SK-N-DZ (cell line): ENCODE measurements at regions not wholly inside any gene's neighbourhood (a gene's known extent, or its start where the extent isn't known, plus 50 kb on each side); places are given as distances from the start of the nearest gene placed in this dataset.

Experiments used
- small RNA-seq, 2 experiments: library from RNA; depleted of rRNA; stranded (forward); fragments of <200 nt; gene quantifications; one replicate each; pipeline ENCODE3, GENCODE V24; 2014

Small RNA genes lying in the stretch of these regions (small RNA-seq; reads per million reads assigned to genes)
- gene RF00092 = 0 reads per million in 2 experiments
